Duodenal mucosa (tissue), 2 donors: ENCODE measurements at regions not wholly inside any gene's neighbourhood (a gene's known extent, or its start where the extent isn't known, plus 50 kb on each side); places are given as distances from the start of the nearest gene placed in this dataset.

ENCODE experiments used
- H3K27ac ChIP-seq: one replicate; pipeline ENCODE4 v1.7.0; 2013; ENCODE audit warnings: low read depth, low read length
- H3K27me3 ChIP-seq, 2 donors: one replicate each; pipeline ENCODE4 v1.7.0; 2013; ENCODE audit warnings: low read length in 2 of 2, control low read depth in 1 of 2; ENCODE audit not compliant: insufficient read depth in 2 of 2, control insufficient read depth in 1 of 2
- H3K36me3 ChIP-seq, 2 donors: one replicate each; pipeline ENCODE4 v1.7.0; 2013; ENCODE audit warnings: low read length in 2 of 2, control low read depth in 1 of 2; ENCODE audit not compliant: insufficient read depth in 2 of 2, control insufficient read depth in 1 of 2
- H3K4me1 ChIP-seq, 2 donors: one replicate each; pipeline ENCODE4 v1.7.0; 2013; ENCODE audit warnings: low read length in 2 of 2, control low read depth in 1 of 2; ENCODE audit not compliant: insufficient read depth in 2 of 2, control insufficient read depth in 1 of 2
- H3K4me3 ChIP-seq, 2 donors: one replicate each; pipeline ENCODE4 v1.7.0; 2013; ENCODE audit warnings: low read length in 2 of 2, low read depth in 1 of 2
- H3K9ac ChIP-seq, 2 donors: one replicate each; pipeline ENCODE4 v1.7.0; 2013; ENCODE audit warnings: low read length in 2 of 2, low read depth in 1 of 2
- H3K9me3 ChIP-seq, 2 donors: one replicate each; pipeline ENCODE4 v1.7.0; 2013; ENCODE audit warnings: low read length in 2 of 2, control low read depth in 1 of 2; ENCODE audit not compliant: control insufficient read depth in 1 of 2

DNA sequence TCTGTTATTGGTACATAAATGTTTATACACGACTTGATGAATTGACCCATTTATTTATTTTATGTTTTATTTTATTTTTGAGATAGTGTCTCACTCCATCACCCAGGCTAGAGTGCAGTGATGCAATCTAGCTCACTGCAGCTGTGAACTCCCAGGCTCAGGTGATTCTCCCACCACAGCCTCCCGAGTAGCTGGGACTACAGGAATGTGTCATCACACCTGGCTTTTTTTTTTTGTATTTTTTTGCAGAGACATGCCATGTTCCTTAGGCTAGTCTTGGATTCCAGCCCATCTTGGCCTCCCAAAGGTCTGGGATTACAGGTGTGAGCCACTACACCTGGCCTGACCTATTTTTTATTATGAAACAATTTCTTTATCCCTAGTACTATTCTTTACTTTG lies 355.0 kb upstream of the PRICKLE1 start:
- peaks cover 0 to 4% of the 10 kb centered on the region in 2 donors for H3K9me3 ChIP-seq
- no peak overlapping the region for H3K4me3 ChIP-seq
- H3K27ac ChIP-seq, result no peak overlapping the region
- H3K4me1 ChIP-seq, result no peaks in the 10 kb centered on the region
- no peaks in the 10 kb centered on the region for H3K36me3 ChIP-seq
- H3K27me3 ChIP-seq, result no peaks in the 10 kb centered on the region
- H3K9ac ChIP-seq, result no peak overlapping the region

DNA sequence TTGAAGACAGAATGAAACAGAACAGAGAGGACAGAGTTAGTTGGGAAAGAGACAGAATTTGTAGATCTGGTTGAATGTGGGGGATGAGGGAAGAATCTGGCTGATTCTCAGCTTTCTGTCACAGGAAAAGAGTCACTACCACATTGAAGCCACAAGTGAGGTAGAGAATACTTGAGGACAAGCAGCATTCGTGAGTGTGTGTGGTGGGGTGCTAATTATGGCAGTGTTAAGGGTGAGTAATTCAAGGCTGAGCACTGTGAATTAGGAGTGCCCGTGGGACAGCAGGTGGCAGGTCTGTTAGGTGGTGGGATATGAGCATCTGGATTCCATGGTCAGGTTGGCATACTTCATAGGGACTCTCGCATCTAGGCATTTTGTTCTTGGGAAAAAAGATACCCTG lies 347.4 kb upstream of the PRICKLE1 start:
- no peaks in the 10 kb centered on the region for H3K4me1 ChIP-seq
- no peak overlapping the region for H3K27ac ChIP-seq
- H3K9me3 ChIP-seq, result no peaks in the 10 kb centered on the region
- no peak overlapping the region for H3K9ac ChIP-seq
- H3K27me3 ChIP-seq, result no peaks in the 10 kb centered on the region
- H3K36me3 ChIP-seq, result no peaks in the 10 kb centered on the region
- H3K4me3 ChIP-seq, result no peak overlapping the region

DNA sequence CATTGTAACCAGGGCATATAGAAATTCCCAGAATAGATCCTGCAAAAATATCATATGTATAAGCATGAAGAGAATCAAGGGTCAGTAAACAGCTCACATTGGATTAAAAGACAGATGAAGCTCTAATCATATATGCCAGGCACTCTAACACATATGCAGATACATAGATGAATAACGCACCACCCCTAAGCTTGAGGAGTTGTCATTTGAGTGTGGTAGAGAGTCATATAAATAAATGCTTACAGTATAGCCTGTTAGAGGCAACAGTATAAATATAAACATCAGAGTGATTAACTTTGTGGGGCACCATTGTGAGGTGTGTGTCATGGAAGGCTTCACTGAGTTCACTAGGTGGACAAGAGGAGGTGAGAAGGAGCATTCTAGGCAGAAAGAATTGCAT lies 346.7 kb upstream of the PRICKLE1 start:
- no peaks in the 10 kb centered on the region for H3K9me3 ChIP-seq
- no peak overlapping the region for H3K4me3 ChIP-seq
- H3K27me3 ChIP-seq, result no peaks in the 10 kb centered on the region
- no peaks in the 10 kb centered on the region for H3K4me1 ChIP-seq
- no peak overlapping the region for H3K9ac ChIP-seq
- no peaks in the 10 kb centered on the region for H3K36me3 ChIP-seq
- H3K27ac ChIP-seq, result no peak overlapping the region

DNA sequence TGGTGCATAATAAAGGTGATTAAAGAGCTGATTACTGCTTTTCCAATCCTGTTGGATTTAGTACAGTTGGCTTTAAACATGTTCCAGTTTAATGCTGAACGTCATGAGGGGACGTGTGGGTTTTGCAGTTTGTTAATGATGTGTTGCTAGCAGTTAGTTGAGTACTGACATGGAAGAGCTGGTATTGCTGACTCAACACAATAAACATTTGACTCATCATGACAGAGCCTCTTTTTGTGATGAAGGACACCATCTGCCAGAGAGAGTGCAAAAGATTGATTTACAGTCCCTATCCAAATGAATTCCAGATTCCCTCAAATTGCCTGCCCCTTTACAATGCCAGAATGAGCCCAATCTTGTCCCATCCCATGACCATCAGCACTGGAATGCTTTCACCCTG lies 346.2 kb upstream of the PRICKLE1 start:
- H3K9ac ChIP-seq, result no peak overlapping the region

DNA sequence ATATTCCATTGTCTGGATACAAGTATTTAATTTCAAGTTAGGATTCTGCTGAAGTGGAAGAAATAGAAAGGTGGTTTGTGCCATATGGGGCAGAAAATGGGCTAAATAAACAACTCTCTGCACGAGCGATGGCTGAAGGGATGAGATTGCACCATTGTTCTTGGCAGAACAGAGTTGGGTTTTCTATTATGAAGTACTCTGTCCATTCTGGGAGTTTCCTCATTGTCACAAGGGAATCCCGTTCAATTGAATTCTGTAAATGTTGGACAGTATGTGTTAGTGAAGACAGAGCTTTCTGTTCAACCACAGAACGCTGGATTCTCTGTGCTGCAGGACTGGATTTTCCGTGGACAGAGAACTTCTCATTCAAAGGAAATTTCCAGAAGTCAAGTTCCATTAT lies 345.5 kb upstream of the PRICKLE1 start:
- no peaks in the 10 kb centered on the region for H3K9me3 ChIP-seq
- H3K4me1 ChIP-seq, result no peaks in the 10 kb centered on the region
- no peak overlapping the region for H3K9ac ChIP-seq
- no peak overlapping the region for H3K27ac ChIP-seq
- no peak overlapping the region for H3K4me3 ChIP-seq
- no peaks in the 10 kb centered on the region for H3K36me3 ChIP-seq
- H3K27me3 ChIP-seq, result no peaks in the 10 kb centered on the region

More for the DNA sequence above, 346.2 kb upstream of the PRICKLE1 start:
- no peaks in the 10 kb centered on the region for H3K4me1 ChIP-seq
- H3K4me3 ChIP-seq, result no peak overlapping the region
- H3K27me3 ChIP-seq, result no peaks in the 10 kb centered on the region
- H3K27ac ChIP-seq, result no peak overlapping the region
- no peaks in the 10 kb centered on the region for H3K9me3 ChIP-seq
- no peaks in the 10 kb centered on the region for H3K36me3 ChIP-seq

DNA sequence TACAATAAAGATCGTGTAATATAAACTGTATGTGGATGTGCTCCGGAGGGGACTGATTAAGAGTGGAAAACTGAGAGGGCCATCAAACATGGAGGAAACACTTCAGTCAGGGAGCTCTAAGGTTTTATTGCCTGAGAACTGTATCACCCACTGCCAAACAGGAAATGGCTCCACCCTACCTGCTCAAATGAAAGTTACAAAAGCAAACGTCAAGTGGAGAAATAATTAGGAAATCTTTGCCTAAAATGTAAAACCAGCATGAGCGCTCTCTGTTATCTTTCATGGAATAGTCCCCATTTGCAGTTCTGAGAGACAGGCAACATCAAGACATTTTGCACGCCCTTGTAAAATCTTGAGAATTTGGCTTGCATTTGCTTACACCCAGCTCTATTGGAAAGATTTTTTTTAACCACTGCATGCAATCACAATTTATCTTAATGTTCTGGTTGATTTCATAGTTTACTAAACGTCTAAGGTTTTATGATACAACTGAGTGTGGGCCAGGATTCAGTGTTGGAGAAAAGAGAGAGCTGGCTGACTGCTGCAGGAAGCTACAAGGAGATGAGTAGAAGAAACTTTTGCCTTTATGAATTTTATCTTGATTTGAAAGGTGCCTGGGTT lies 344.0 kb upstream of the PRICKLE1 start:
- Histone ChIP-seq H3K27me3 (no peaks in the 10 kb centered on the region), H3K4me1 (no peaks in the 10 kb centered on the region), H3K9ac (no peak overlapping the region), H3K9me3 (no peaks in the 10 kb centered on the region), H3K27ac (no peak overlapping the region), H3K36me3 (no peaks in the 10 kb centered on the region), H3K4me3 (no peak overlapping the region)

DNA sequence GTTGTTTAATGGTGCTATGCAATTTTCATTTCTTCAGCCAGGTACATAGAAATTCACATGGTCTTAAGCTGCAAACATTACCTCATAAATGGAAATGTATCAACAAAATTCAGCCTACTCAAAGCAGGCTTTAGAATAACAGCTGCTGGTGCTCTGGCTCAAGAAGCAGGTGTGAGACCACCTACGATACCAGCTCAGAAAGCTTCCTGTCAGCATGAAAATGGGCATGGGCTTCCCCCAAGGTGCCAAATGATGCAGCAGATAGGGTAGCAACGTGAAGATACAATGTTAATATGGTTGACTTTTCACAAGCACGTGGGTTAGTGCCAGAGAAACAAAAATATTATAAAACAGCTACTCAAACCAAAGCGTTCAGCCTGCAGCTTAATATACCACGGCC lies 343.4 kb upstream of the PRICKLE1 start:
- H3K27me3 ChIP-seq, result no peaks in the 10 kb centered on the region
- no peak overlapping the region for H3K4me3 ChIP-seq
- no peaks in the 10 kb centered on the region for H3K36me3 ChIP-seq
- no peaks in the 10 kb centered on the region for H3K4me1 ChIP-seq
- H3K9ac ChIP-seq, result no peak overlapping the region
- no peak overlapping the region for H3K27ac ChIP-seq
- H3K9me3 ChIP-seq, result no peaks in the 10 kb centered on the region

DNA sequence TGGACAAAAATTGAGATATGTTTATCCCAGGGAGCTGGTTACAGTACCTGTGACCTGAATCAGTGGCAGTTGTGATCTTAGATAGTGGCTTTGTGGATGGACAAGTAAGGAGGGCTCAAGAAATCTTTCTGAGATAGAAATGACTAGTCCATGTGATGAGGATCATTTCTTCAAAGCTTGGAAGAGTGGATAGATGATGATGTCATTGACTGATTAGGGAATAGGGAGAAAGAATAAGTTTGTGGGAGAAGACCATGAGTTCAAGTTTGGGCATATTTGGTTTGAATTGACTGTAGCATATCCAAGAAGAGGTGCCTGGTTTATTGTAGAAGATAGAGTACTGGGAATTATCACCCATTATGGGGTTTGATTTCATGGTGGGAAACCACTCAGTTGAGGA lies 336.7 kb upstream of the PRICKLE1 start:
- no peaks in the 10 kb centered on the region for H3K4me1 ChIP-seq
- no peak overlapping the region for H3K9ac ChIP-seq
- no peak overlapping the region for H3K4me3 ChIP-seq
- H3K27me3 ChIP-seq, result no peaks in the 10 kb centered on the region
- no peaks in the 10 kb centered on the region for H3K36me3 ChIP-seq
- no peaks in the 10 kb centered on the region for H3K9me3 ChIP-seq
- H3K27ac ChIP-seq, result no peak overlapping the region

DNA sequence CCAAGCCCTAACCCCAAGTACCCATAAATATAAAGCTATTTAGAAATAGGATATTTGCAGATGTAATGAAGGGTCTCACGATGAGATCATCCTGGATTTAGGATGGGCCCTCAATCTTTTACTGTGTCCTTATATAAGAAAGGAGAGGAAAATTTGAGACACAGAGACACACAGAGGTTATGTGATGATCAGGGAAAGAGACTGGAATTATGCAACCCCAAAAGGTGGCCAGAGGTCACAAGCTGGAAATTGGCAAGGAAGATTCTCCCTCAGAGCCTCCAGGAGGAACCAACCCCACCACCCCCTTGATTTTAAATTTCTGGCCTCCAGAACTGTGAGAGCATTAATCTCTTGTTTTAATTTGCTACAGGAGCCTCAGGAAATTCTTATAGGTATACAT lies 334.9 kb upstream of the PRICKLE1 start:
- H3K9ac ChIP-seq, result no peak overlapping the region

DNA sequence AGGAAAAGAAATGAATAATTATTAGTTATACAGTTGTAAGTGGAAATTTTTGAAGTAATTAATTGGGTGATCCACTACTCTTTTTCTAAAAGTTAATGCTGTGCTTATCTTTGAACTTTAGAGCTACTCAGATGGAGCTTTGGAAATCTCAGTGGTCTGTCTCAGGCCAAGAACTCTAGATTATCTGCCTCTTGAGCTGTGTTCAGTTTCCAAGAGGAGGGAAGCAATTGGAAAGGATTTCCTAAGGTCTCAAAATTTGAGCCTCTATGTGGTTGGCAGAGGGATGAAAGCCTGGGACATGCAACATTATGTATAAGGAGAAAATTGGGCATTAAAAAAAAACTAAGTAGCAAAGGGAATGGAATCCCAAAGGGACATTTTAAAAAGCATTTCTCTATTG lies 334.0 kb upstream of the PRICKLE1 start:
- no peaks in the 10 kb centered on the region for H3K36me3 ChIP-seq
- no peaks in the 10 kb centered on the region for H3K27me3 ChIP-seq
- H3K4me1 ChIP-seq, result no peaks in the 10 kb centered on the region
- no peaks in the 10 kb centered on the region for H3K9me3 ChIP-seq
- H3K9ac ChIP-seq, result no peak overlapping the region
- H3K4me3 ChIP-seq, result no peak overlapping the region
- no peak overlapping the region for H3K27ac ChIP-seq

More for the DNA sequence above, 334.9 kb upstream of the PRICKLE1 start:
- no peak overlapping the region for H3K27ac ChIP-seq
- no peaks in the 10 kb centered on the region for H3K27me3 ChIP-seq
- H3K4me3 ChIP-seq, result no peak overlapping the region
- H3K9me3 ChIP-seq, result no peaks in the 10 kb centered on the region
- no peaks in the 10 kb centered on the region for H3K4me1 ChIP-seq
- no peaks in the 10 kb centered on the region for H3K36me3 ChIP-seq

DNA sequence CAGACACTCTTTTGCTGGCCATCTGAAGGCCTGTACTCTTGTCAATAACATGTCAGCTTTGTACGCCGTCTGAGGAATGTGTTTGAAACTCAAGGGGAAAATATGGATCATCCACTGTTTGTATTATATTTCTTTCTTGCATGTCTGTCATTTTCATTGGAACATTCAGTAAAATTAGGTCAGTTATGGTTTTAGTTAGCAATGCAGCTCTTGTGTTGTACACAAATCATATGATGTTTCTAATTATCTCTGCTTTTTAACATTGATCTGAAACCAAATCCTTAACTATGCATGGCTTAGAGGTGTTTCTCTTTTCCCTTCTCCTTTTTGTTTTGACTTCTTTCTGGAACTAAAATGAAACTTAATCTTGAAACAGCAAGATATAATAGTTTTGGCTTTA lies 333.6 kb upstream of the PRICKLE1 start:
- no peaks in the 10 kb centered on the region for H3K9me3 ChIP-seq
- H3K4me3 ChIP-seq, result no peak overlapping the region
- H3K27me3 ChIP-seq, result no peaks in the 10 kb centered on the region
- no peak overlapping the region for H3K9ac ChIP-seq
- H3K27ac ChIP-seq, result no peak overlapping the region
- H3K36me3 ChIP-seq, result no peaks in the 10 kb centered on the region
- H3K4me1 ChIP-seq, result no peaks in the 10 kb centered on the region
